HepG2 (cell line): ENCODE measurements at regions not wholly inside any gene's neighbourhood (a gene's known extent, or its start where the extent isn't known, plus 50 kb on each side); places are given as distances from the start of the nearest gene placed in this dataset.
"Not testable (repeated sequence)": the region's sequence is repeated elsewhere in the genome, so short reads cannot be mapped to it uniquely, and the experiment has no call there.

ENCODE experiments used
- ATAC-seq: fragments of 200-7000 bp; cut with Tn5 transposase; 3 replicates; pipeline ENCODE4 v1.9.1; 2020; ENCODE audit warnings: mild to moderate bottlenecking, moderate library complexity
- BruUV-seq: library from RNA; stranded (reverse); fragments of 400-500 nt; replicated peaks from 2 replicates; lab custom pipeline; 2021; lab: Mats Ljungman, UMichigan
- CTCF ChIA-PET: fragments of 300-600 bp; formaldehyde crosslinking; extraction: SDS; loops from one replicate; lab custom pipeline; 2021; ENCODE audit warnings: low total read pairs, inconsistent platforms, low intra/inter-chr PET ratio; lab: Yijun Ruan, JAX
- POLR2A ChIA-PET: fragments of 350-600 bp; sonication (Branson Sonifier 250); formaldehyde crosslinking; loops from one replicate; lab custom pipeline; 2020; ENCODE audit warnings: antibody characterized with exemption, inconsistent platforms; lab: Yijun Ruan, JAX
- DNase-seq: peaks from one replicate; pipeline ENCODE4 v3.0.0-alpha.2; 2015; ENCODE audit warnings: low spot score
- FAIRE-seq: peaks from 3 replicates; lab custom pipeline; 2011; peaks lifted over from hg19 to GRCh38; lab: Jason Lieb, UNC
- H2AFZ ChIP-seq: one replicate; pipeline ENCODE4 v1.6.1; 2011; ENCODE audit warnings: low read length, inconsistent platforms
- H3K27ac ChIP-seq: fragments of 300-600 bp; 3 replicates; pipeline ENCODE4 v1.8.0; 2011; ENCODE audit warnings: mixed run types, mild to moderate bottlenecking, mixed read lengths, low read length, inconsistent platforms; ENCODE audit not compliant: insufficient read depth; ENCODE audit errors: extremely low read length
- H3K27me3 ChIP-seq, 2 experiments: fragments of 200-600 bp in 1 of 2; 2 replicates in 1 of 2; 3 replicates in 1 of 2; pipeline versions ENCODE4 v1.6.0 to v1.8.0; 2011; ENCODE audit warnings: low read length in 2 of 2, mild to moderate bottlenecking in 2 of 2, moderate library complexity in 2 of 2, inconsistent platforms in 1 of 2; ENCODE audit not compliant: insufficient read depth in 2 of 2, control insufficient read depth in 1 of 2
- H3K36me3 ChIP-seq, 2 experiments: fragments of 200-600 bp in 1 of 2; replicated peaks in 1 of 2; 2 replicates in 1 of 2; 3 replicates in 1 of 2; pipeline versions ENCODE4 v1.5.1 to v1.8.0; 2011; ENCODE audit warnings: low read length in 2 of 2, inconsistent platforms in 1 of 2; ENCODE audit not compliant: insufficient read depth in 2 of 2, control insufficient read depth in 1 of 2
- H3K4me1 ChIP-seq: 2 replicates; pipeline ENCODE4 v1.5.1; 2012; ENCODE audit warnings: low read length, inconsistent platforms; ENCODE audit not compliant: insufficient read depth
- H3K4me2 ChIP-seq: 2 replicates; pipeline ENCODE4 v1.6.0; 2011; ENCODE audit warnings: low read depth, low read length, inconsistent platforms
- H3K4me3 ChIP-seq, 3 experiments: fragments of 200-600 bp in 1 of 3; sonication (generic), shearing (Covaris generic) in 1 of 3; replicated peaks in 1 of 3; 2 replicates each; pipeline ENCODE4 v1.5.1; 2011 to 2016; ENCODE audit warnings: low read length in 3 of 3, inconsistent platforms in 2 of 3, low read depth in 2 of 3, mild to moderate bottlenecking in 2 of 3, control low read depth in 1 of 3, mixed read lengths in 1 of 3; ENCODE audit not compliant: insufficient read depth in 1 of 3
- H3K79me2 ChIP-seq: one replicate; pipeline ENCODE4 v1.6.1; 2011; ENCODE audit warnings: low read length, inconsistent platforms; ENCODE audit not compliant: insufficient read depth
- H3K9ac ChIP-seq: 2 replicates; pipeline ENCODE4 v1.6.0; 2011; ENCODE audit warnings: mild to moderate bottlenecking, low read depth, low read length, inconsistent platforms; ENCODE audit not compliant: insufficient read depth
- H3K9me3 ChIP-seq: 2 replicates; pipeline ENCODE4 v1.5.1; 2012; ENCODE audit warnings: mild to moderate bottlenecking, low read length
- H4K20me1 ChIP-seq: 2 replicates; pipeline ENCODE4 v1.6.0; 2011; ENCODE audit warnings: inconsistent platforms, mild to moderate bottlenecking, low read length, moderate library complexity; ENCODE audit not compliant: insufficient read depth
- ZNF230 ChIP-seq: sonication (generic); formaldehyde crosslinking; IDR thresholded peaks from 2 replicates; pipeline ENCODE4 v1.4.0; 2020; ENCODE audit warnings: mild to moderate bottlenecking, missing genetic modification reagents
- WGBS: methylation state at CpG from one replicate; pipeline ENCODE4 v1.1.6; 2017; ENCODE audit warnings: low lambda C conversion rate; 5-methylcytosine and 5-hydroxymethylcytosine counted together
- in situ Hi-C: cut with HindIII; loops from 2 replicates; pipeline ENCODE4 v1.10.0; 2017; ENCODE audit warnings: low pct_unique_long_range_greater_than_20kb; ENCODE audit not compliant: extremely low pct_ligation_motif_present
- intact Hi-C: fragments of 100-400 bp; cut with micrococcal nuclease; formaldehyde crosslinking; loops from one replicate; pipeline ENCODE4 v1.10.0; 2022; ENCODE audit not compliant: unreplicated experiment
- TF ChIP-seq, protein P1 (sequence below): sonication (generic); formaldehyde crosslinking; IDR thresholded peaks from 2 replicates; pipeline ENCODE4 v1.5.1; 2020; ENCODE audit warnings: mild to moderate bottlenecking, missing genetic modification reagents, moderate library complexity

DNA sequence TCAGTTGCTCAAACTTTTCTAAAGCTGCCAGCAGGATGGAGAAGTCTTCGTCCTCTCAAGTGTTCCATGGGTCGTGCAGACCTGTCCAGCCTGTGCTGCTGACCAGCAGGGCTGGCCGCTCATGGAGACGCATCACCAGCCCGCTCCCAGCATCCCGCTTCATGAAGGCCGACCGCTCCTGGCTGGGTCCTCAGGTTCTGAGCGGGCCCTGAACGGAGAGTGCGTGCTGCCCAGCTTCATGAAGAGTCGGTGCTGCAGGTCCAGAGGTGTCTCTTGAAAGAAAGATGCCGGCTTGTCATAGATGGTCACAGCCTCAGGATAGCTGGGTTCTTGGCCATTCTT is 75.8 kb upstream of the KCNAB1 start:
- no peaks in the 10 kb centered on the region for H3K27me3 ChIP-seq
- no peaks in the 10 kb centered on the region for H3K79me2 ChIP-seq
- no peak overlapping the region for H3K4me2 ChIP-seq
- intact Hi-C loops (no loop called here), in situ Hi-C loops (no loop called here)
- no peak; the same call in 1 of the 3 replicates for ATAC-seq
- H2AFZ ChIP-seq = no peak overlapping the region
- TF ChIP-seq, protein P1, sequence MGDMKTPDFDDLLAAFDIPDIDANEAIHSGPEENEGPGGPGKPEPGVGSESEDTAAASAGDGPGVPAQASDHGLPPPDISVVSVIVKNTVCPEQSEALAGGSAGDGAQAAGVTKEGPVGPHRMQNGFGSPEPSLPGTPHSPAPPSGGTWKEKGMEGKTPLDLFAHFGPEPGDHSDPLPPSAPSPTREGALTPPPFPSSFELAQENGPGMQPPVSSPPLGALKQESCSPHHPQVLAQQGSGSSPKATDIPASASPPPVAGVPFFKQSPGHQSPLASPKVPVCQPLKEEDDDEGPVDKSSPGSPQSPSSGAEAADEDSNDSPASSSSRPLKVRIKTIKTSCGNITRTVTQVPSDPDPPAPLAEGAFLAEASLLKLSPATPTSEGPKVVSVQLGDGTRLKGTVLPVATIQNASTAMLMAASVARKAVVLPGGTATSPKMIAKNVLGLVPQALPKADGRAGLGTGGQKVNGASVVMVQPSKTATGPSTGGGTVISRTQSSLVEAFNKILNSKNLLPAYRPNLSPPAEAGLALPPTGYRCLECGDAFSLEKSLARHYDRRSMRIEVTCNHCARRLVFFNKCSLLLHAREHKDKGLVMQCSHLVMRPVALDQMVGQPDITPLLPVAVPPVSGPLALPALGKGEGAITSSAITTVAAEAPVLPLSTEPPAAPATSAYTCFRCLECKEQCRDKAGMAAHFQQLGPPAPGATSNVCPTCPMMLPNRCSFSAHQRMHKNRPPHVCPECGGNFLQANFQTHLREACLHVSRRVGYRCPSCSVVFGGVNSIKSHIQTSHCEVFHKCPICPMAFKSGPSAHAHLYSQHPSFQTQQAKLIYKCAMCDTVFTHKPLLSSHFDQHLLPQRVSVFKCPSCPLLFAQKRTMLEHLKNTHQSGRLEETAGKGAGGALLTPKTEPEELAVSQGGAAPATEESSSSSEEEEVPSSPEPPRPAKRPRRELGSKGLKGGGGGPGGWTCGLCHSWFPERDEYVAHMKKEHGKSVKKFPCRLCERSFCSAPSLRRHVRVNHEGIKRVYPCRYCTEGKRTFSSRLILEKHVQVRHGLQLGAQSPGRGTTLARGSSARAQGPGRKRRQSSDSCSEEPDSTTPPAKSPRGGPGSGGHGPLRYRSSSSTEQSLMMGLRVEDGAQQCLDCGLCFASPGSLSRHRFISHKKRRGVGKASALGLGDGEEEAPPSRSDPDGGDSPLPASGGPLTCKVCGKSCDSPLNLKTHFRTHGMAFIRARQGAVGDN (CRISPR knock-in tag) = 0 out of 2 replicates have a peak, but pooled peaks have one; percentile 1
- no peak for TF ChIP-seq ZNF230 (CRISPR knock-in tag)
- FAIRE-seq = no peak
- DNase-seq = no peak
- CTCF ChIA-PET = no interaction called here
- H3K27ac ChIP-seq = no peak overlapping the region
- no peaks in the 10 kb centered on the region for H3K9me3 ChIP-seq
- no peaks in the 10 kb centered on the region for H4K20me1 ChIP-seq
- H3K36me3 ChIP-seq = no peaks in the 10 kb centered on the region
- no peak overlapping the region for H3K9ac ChIP-seq
- H3K4me1 ChIP-seq = peaks cover 15% of the 10 kb centered on the region
- POLR2A ChIA-PET = no interaction called here
- H3K4me3 ChIP-seq = no peak overlapping the region
- 71% methylated on average over 13 of the region's 13 CpGs for WGBS
- BruUV-seq = no TSS peak

DNA sequence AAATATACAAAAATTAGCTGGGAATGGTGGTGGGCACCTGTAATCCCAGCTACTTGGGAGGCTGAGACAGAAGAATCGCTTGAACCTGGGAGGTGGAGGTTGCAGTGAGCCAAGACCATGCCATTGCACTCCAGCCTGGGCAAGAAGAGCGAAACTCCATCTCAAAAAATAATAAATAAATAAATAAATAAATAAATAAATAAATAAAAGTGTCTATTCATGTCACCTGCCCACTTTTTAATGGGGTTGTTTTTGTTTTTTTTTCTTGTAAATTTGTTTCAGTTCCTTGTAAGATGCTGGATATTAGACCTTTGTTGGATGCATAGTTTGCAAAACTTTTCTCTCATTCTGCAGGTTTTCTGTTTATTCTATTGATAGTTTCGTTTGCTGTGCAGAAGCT is 71.9 kb upstream of the KCNAB1 start:
- ATAC-seq, H3K9ac ChIP-seq, POLR2A ChIA-PET, FAIRE-seq, H3K36me3 ChIP-seq, H3K27ac ChIP-seq, DNase-seq, intact Hi-C loops, BruUV-seq, H3K4me1 ChIP-seq, H2AFZ ChIP-seq, CTCF ChIA-PET, in situ Hi-C loops, H4K20me1 ChIP-seq, H3K27me3 ChIP-seq, H3K9me3 ChIP-seq, H3K79me2 ChIP-seq, H3K4me3 ChIP-seq, H3K4me2 ChIP-seq: not testable (repeated sequence)
- 9% methylated on average over 3 of the region's 3 CpGs for WGBS
